ENCODE measurements at regions not wholly inside any gene's neighbourhood (a gene's known extent, or its start where the extent isn't known, plus 50 kb on each side); places are given as distances from the start of the nearest gene placed in this dataset.

GRCh38 chr12:124676714-124677462 lies 109.5 kb upstream of the NCOR2 start:
- TF ChIP-seq POLR2A (IDR thresholded peaks at IDR 0.05; ENCODE audit: low read depth, low read length): no peak
- no peak for TF ChIP-seq TAF1 (IDR thresholded peaks at IDR 0.05; ENCODE audit: low read depth, low read length)
- TF ChIP-seq POLR2AphosphoS5 (IDR thresholded peaks at IDR 0.05; ENCODE audit: low read depth, low read length): no peak

All from GM12891 (cell line).